GM04503 (cell line): ENCODE measurements at regions not wholly inside any gene's neighbourhood (a gene's known extent, or its start where the extent isn't known, plus 50 kb on each side); places are given as distances from the start of the nearest gene placed in this dataset.

Experiments used
- DNase-seq: peaks from one replicate; pipeline ENCODE4 v3.0.0-alpha.2; 2012; ENCODE audit warnings: low read depth

DNA sequence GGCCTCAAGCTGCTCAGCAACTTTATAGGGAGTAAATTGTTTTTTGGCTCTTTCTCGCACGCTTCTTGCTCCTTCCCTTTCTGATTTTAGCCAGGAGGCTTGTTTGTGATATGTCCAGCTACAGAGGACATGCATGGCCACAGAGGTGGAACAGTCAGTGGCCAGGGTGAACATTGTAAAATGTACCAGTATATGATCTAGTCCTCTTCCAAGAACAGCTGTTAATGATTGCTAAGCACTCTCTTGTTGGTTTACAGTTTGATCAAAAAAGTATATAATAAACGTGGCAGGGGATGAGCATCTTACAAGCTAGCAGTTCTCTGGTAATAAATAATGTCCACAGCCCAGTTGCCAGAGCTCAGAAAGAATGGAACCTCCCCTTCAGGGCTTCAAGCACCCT, 461.7 kb upstream of the DYNLRB2 start:
- DNase-seq = no peak

DNA sequence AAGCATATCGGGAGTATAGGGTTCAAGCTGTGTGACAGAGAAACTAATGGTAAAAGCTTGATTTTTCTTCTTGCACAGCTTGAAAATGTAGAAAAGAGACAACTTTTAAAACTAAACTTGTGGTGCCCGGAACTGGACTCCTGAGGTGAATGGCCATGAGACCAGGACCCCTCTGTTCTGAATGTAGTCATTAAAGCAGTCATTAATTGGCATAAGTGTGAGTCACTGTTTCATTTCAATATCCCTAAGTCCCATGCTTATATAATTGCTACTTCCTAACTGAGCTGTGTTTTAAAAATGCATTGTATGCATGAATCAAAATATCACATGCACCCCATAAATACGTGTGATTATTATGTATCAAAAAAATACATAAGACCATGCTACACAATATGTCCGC, 463.1 kb upstream of the DYNLRB2 start:
- DNase-seq = no peak

DNA sequence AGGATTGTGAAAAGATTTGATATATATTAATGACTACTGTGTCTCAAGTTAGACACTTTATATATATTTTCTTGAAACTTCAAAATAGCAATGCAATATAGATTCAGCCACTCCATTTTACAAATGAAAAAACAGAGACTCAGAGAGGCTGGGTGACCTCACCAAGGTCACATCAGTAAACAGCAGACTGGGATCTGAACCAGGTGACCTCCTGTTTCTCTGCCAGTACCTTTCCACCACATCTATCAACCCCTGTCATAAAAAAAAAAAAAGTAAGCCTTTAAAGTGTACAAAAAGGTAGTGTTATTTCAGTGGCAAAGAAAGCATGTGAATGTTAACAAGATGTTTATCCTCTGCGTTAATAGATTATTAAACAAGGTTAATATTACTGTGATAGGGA, 466.5 kb upstream of the DYNLRB2 start:
- DNase-seq = no peak

DNA sequence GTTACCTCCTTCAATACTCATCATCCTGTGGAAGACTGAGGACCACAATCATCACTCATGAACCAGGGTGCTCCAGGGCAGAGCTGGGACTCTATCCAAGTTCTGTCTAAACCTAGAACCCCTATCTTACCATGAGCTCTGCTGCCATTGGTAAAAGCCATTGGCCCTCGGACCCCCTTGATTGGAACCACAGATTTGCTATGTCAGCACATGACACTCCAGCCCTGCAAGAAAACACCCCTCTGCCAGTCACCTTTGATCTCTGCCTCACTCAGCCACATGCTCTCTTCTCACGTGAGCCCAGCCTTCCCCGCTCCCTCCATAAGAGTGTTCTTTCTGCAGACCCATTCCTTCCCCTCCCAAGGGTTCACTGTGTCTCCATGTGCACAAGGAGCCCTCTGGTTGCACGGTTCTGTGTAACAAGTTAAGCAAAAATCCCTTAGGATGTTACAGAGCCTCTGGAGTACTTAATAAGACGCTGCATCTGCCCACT, 468.8 kb upstream of the DYNLRB2 start:
- DNase-seq = no peak

DNA sequence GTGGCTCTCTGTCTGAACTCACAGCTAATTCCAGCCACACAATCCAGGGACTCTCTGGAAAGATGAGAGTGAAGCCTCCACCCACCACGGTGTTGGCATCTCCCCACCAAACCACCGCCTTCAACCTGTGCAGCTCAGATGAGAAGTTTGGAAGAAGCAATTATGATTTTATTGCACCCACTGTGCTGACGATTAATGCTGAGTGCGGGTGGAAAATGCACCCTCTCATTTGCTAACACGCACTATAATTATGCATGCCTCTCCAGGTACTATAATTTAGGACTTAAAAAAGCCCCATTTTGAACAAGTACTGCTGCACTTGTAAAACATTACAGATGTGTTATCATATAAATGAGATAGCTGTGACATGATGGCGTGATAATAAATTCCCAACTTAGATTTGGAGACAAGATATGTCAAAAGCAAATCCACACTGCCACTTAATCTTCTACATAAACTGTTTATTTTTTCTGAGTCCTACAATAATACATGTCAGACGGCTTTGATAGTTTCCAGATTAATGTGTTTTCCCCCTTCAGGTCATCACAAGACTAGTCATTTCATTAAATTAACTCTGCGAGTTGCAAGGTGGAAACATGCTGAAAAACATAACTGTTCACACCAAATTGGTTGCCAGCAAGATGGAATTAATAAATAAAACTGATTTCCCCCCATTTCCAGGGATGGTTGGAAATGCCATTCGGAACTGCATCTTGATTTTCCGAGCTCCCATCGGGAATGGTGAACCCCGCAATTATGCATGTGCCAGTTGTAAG, 466.5 kb upstream of the MAF start:
- DNase-seq = no peak

DNA sequence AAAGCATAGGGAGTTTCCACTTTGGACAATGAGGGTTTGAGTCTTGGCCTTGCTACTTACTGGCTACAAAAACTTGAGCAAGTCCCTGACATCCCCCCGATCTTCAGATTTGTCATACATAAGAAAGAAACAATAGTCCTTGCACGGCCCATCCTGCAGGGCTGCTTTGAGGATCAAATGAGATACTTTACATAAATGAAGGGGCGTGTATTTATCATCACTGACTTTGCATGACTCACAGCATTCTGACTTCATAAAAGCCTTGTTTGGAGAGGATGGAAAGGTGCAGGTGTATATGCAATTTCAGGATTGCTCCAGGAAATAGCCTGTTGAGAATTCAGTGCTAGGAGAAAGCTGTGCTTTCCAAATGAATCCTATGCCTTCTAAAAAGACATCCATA, 465.0 kb upstream of the MAF start:
- no peak for DNase-seq

DNA sequence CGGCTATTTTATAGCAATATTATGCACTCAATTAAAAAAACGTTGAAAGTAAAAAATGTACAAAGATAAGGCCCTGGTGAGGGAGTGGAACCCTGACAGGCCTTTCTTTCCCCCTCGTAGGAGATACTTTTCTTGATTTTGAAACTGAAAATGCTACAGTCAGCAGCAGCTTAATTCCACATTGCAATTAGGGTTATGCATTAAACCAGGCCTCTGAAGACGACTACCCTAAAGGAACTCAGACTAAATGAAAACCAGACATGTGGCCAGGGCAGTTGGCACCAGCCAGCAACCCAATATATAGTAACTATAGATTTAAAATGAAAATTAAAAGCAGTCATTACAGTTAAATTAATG, 463.2 kb upstream of the MAF start:
- no peak for DNase-seq

DNA sequence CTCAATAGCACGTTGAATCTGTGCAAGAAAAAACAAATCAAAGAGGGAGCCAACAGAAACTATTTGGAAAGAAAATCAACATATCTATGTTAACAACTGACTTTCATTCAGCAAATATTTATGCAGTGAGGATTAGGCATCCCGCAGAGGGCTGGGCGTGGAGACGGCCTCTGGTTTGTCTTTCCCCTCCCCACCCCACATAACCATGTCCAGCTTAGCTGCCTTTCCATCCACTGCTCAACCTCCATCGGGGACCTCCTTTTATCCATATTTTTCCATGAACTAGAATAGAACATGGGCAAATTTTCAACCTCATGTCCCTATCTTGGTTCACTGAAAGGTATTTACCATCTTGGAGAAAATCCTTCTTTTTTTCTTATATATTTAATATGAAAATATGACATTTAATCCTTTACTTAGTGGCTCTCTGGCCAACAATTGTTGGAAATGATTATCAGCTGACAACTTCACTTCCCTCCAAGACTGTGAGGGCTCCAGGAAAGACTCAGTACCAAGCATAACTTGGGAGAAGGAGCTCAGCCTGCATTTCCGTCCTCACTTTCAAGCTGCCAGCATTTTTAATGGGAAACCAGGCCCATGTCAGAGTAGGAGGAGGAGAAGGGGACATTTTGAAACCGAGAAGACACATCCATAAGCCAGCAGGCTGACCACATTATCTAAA, 462.6 kb upstream of the MAF start:
- no peak for DNase-seq

DNA sequence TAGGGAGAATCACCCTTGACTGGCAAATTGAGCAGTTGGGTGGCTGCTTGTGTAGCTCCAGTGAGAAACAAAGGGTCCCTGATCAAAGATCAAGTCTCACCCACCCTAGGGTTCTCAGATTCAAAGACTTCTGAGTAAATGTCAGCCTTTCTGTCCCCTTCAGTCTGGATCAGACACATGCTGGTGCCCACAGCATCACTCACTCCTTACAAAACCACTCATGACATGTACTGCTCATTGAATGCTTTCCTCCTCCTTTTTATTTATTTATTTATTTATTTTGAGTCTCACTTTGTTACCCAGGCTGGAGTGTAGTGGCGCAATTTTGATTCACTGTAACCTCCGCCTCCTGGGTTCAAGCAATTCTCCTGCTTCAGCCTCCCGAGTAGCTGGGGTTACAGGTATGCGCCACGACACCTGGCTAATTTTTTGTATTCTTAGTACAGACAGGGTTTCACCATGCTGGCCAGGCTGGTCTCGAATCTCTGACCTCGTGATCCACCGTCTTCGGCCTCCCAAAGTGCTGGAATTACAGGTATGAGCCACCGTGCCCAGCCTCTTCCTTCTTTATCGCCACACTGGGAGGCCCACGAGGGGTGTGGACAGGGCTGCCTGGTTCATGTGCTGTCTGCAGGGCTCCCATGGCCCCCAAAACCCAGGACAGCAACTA, 462.0 kb upstream of the MAF start:
- no peak for DNase-seq

DNA sequence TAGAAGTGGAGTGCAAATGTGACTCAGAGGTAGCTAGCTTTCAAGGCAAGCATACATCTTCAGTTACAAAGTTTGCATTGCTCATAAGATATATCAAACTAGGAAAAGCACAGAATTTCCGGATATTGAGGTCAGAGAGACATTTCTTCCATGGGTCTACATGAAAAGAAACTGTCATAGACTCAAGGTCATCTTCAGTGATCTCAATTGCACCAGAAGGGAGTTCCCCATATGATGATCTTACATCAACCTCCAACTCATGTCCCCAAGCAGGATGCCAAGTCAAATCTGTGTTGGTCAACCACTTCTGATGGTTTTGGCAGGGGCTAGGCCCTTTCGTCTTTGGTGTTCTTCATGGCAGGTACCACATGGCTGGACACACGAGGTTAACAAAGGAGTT, 459.9 kb upstream of the MAF start:
- DNase-seq = no peak

DNA sequence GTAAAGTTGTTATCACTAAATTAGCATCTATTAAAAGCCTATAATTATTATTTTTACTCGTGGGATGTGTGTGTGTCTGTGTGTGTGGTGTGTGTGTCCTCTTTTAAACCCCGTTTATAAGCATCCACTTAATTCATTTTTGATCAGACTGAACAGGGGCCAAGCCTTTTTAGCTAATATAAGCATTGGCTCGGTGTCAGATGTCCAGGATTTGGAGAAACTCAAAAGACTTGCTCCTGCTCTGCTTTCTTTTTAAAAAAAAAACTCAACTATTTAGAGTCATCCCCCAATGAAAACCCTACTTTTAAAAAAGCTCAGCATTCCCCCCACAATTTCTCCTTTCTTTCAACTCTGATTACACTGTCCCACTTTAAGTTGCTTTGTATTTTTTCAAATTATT, 459.3 kb upstream of the MAF start:
- DNase-seq = no peak

DNA sequence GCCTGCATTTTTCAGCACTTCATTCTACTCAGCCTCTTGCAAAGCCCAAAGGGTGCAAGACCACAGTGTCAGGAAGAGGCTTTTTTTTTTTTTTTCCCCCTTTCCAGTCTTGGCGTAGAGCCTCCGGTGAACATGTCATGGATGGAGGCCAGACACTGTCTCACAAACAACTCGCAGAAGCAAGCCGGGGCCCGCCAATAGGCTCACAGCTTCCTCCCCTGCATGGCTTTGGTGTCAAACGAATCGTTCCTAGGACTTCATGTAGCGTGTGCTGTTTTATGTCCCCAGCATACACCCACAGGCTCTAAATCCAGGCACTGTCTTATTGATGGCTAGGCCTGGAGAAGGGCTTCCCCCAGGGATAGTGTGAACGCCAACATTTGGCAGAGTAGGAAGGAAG, 457.7 kb upstream of the MAF start:
- DNase-seq = no peak

DNA sequence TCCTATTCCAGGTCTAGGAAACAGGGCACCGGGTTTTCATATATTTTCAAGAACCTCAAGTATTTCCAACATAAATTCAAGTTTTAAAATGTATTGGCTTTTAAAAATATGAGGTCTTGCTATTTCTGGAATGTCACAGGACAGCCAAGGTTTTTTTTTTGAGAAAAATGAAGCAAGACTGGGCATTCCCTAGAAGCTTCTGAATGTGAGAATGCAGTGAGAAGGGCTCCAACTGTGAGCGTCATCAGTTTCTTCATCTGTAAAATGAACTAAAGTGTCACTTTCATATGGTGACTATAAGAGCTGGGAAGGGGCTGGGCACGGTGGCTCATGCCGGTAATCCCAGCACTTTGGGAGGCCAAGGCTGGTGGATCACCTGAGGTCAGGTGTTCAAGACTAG, 455.8 kb upstream of the MAF start:
- DNase-seq = peak; percentile 44

DNA sequence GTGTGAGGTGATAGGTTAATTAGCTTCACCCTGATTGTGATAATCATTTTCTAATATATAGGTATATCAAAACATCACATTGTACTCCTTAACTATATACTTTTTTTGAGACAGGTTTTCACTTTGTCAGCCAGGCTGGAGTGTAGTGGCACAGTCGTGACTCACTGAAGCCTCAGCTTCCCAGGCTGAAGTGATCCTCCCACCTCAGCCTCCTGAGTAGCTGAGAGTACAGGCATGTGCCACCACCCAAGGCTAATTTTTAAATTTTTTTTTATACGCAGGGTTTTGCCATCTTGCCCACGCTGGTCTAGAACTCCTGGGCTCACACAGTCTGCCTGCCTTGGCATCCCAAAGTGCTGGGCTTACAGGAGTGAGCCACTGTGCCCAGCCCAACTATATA, 455.3 kb upstream of the MAF start:
- no peak for DNase-seq

DNA sequence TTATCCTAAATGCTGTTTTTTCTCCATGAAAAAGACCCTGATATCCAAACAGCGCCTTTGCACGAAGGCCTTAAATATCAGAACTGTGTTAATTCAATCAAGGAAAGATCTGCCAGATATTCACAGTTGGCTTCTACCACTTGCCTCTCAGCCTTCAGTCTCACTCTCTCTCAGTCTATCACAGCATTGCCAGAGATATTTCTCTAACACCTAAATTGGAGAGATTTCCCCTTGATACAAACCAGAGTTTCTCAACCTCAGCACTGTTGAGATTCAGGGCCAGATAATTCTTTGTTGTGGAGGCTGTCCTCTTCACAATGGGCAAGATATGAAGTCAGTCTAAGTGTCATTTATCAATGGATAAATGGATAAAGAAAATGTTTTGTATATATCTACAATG, 454.1 kb upstream of the MAF start:
- no peak for DNase-seq

DNA sequence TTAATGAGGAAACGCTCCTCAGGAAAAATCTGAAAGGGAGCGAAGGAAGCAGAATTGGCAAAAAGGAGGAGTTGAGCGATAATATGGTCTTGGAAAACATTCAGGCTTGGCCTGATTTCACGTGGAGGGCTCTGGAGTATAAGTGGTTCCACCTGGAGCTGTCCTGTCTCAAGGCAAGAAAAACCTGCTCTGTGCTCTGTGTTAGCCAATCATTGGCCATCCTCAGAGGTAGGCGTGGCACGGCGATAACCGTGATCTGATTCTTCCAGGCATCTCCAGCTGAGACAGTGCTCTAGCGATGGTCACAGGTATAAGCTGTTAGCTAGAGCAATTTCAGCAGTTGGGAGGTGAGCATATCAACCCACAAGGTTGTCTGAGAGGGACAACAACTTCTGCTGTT, 450.5 kb upstream of the MAF start:
- no peak for DNase-seq

DNA sequence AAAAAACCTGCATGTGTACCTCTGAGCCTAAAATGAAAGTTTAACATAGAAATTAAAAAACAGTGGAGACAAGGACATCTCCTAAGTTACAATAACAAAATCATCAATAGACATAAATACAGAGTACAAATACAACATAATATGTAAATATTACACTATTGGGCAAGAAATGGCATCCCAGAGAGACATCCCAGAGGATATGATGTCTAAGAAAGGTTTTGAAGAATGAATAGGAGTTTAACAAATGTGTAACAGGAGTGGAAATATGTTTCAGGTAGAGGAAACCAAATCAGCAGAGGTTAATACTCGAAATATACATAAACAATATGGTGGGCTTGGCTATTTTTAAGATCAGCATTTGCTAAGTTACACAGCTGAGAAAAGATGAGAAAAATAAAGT, 447.7 kb upstream of the MAF start:
- DNase-seq = no peak

DNA sequence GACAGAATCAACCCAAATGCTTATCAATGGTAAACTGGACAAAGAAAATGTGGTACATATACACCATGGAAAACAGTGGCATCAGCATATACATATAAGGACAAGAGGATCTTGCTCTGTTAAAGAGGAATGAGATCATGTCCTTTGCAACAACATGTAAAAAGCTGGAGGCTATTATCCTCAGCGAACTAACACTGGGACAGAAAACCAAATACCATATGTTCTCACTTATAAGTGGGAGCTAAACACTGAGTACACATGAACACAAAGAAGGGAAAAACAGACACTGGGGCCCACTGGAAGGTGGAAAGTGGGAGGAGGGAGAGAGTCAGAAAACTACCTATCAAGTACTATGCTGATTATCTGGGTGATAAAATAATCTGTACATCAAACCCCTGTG, 447.3 kb upstream of the MAF start:
- DNase-seq = no peak

DNA sequence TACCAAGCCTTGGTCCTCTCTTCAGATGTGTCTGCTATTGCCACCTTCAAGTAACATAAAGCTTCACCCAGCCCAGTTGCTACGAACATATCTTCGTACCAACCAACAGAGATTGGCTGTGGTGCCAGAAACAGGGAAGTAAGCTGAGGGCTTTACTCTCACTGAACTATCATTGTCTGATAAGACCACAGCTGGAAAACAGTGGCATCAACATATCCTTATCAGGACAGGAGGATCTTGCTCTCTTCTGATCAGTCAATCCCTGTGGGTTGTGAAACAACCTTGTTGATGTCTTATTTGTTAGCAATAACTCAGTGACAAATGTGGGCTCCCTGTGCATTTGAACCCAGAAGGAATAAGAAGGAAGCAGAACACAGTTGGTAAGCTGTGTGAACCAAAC, 446.3 kb upstream of the MAF start:
- DNase-seq = no peak

DNA sequence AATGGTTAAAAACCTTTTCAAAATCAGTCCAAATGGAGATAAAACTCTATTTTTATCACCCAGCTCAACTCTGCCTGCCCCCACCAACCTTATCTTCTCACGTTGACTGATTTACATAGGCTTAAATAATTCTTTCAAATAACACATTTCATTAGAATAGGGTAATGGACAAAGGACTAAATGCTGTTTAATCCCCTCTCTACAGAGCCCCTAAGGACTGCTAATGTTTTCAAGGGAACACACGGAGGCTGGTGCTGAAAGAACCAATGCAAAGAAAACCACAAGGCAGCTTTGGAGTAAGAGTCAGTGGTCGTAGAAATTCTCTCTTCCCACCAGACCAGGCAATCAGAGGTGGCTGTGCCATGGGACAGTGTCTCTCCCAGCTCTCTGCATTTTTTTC, 445.7 kb upstream of the MAF start:
- no peak for DNase-seq

DNA sequence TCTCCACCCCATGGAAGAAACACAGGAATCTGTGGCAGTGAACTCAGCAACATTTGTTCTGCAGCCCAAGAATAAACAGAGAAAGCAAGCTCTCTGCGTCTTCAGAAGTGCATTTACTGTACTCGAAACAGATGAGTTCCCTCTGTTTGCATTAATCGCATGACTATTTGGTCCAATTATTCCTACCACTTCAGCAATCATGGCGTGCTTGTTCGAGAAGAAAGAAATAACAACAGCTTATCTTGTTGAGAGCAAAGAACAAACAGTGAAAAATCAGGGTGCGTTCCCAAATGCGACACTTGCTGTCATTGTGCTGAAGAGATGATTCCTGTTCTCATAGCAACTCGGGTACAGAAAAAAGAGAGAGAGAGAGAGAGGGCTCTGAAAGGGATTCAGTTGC, 445.3 kb upstream of the MAF start:
- DNase-seq = no peak

DNA sequence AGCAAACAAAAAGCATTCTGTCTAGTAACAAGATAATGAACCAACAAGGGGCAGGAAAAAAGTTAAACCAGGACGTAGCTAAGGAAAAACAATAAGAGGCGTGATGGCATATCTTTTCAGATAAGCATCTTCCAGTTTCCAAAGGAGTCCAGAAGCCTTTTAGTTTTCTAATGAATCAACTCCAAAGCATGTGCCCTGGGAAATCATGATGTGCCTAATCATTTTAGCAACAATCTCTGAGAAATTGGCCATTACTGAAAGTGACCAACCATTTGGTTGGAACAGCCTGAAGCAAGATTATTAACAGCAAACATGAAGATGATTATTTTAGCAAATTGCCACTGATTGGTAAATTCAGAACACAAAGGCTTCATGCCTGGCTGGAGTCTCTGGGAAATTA, 440.9 kb upstream of the MAF start:
- no peak for DNase-seq

DNA sequence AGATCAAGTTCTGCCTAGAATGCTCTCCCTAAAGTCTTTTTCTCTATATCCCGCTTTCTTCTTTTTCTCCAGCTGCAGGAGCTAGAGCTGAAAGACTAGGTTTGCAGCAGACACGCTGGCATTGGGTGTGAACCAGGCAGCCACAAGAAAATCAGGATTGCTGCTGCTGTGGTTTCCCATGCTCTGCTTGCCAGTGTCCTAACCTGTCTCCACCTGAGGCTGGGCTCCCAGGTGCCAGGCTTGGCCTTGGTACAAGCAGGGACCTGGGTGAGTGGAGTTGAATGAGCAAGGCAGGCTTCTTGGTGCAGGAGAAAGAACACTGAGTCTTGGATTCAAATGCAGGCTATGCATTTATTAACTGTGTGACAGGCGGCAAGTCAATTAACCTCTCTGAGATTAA, 440.3 kb upstream of the MAF start:
- DNase-seq = no peak

DNA sequence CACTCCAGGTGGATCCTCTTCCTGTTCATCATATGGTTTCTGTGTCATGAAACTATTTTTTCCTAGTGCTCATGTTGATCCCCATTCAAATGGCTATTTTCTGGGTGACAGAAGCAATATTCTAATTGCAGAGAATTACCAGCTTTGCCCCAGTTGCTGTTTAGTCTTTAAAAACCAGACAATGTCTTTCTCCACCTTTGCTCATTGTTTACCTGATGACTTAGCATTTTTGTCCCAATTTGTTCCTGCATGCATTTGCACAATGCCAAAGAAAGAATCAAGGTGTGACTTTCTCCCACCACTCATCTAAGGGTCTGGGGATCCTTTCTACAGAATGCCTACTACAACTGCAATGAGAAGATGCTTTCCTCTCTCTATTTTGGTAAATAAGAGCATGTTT, 439.9 kb upstream of the MAF start:
- DNase-seq = no peak
